Activated naive CD4-positive, alpha-beta T cell treated with anti-CD3 and anti-CD28 coated beads, Interleukin-2, amount 50 U/mL, for 16 hours (primary cell): ENCODE measurements at regions not wholly inside any gene's neighbourhood (a gene's known extent, or its start where the extent isn't known, plus 50 kb on each side); places are given as distances from the start of the nearest gene placed in this dataset.
"Not testable (repeated sequence)": the region's sequence is repeated elsewhere in the genome, so short reads cannot be mapped to it uniquely, and the experiment has no call there.

Source experiments
- DNase-seq: peaks from one replicate; pipeline ENCODE4 v3.0.0-alpha.2; 2020

GRCh38 chr5:81825237-81825636 is 74.3 kb upstream of the SSBP2 start:
- no peak for DNase-seq

- DNase-seq, result not testable (repeated sequence)
Observed at GRCh38 chr5:81823736-81824135, 72.8 kb upstream of the SSBP2 start.

GRCh38 chr5:81820863-81821262 is 70.0 kb upstream of the SSBP2 start:
- no peak for DNase-seq

GRCh38 chr5:81820318-81820636 is 69.4 kb upstream of the SSBP2 start:
- DNase-seq, result no peak

GRCh38 chr5:81819556-81820317 is 68.8 kb upstream of the SSBP2 start:
- DNase-seq, result no peak

- DNase-seq, result no peak
Observed at GRCh38 chr5:81817980-81818379, 67.1 kb upstream of the SSBP2 start.

GRCh38 chr5:81817086-81817485 is 66.2 kb upstream of the SSBP2 start:
- no peak for DNase-seq

GRCh38 chr5:81815321-81815720 is 64.4 kb upstream of the SSBP2 start:
- no peak for DNase-seq

- DNase-seq, result no peak
Observed at GRCh38 chr5:81808106-81808505, 57.2 kb upstream of the SSBP2 start.

- no peak for DNase-seq
Observed at GRCh38 chr5:81805086-81805485, 54.2 kb upstream of the SSBP2 start.

- no peak for DNase-seq
Observed at GRCh38 chr5:81803812-81804211, 52.9 kb upstream of the SSBP2 start.

- DNase-seq, result no peak
Observed at GRCh38 chr5:81802625-81803024, 51.7 kb upstream of the SSBP2 start.

GRCh38 chr5:81802020-81802419 is 51.1 kb upstream of the SSBP2 start:
- DNase-seq, result no peak

- DNase-seq, result no peak
Observed at GRCh38 chr5:81800797-81801196, 49.9 kb upstream of the SSBP2 start.
